B cell (primary cell): ENCODE measurements at regions not wholly inside any gene's neighbourhood (a gene's known extent, or its start where the extent isn't known, plus 50 kb on each side); places are given as distances from the start of the nearest gene placed in this dataset.

Experiments
- ATAC-seq: fragments of 200-7000 bp; cut with Tn5 transposase; one replicate; pipeline ENCODE4 v1.10.0; 2021; ENCODE audit warnings: low read depth, mild to moderate bottlenecking, moderate number of reproducible peaks, moderate library complexity
- CTCF ChIA-PET: fragments of 350-600 bp; sonication (Branson Sonifier 250); formaldehyde crosslinking; loops from one replicate; lab custom pipeline; 2021; ENCODE audit warnings: antibody characterized with exemption, inconsistent platforms; lab: Charles Lee
- POLR2A ChIA-PET: fragments of 350-600 bp; sonication (Branson Sonifier 250); formaldehyde crosslinking; loops from one replicate; lab custom pipeline; 2021; ENCODE audit warnings: antibody characterized with exemption; lab: Charles Lee
- DNase-seq: peaks from one replicate; pipeline ENCODE4 v3.0.0; 2013
- H2AFZ ChIP-seq: 2 replicates; pipeline ENCODE4 v1.6.1; 2012; ENCODE audit warnings: mild to moderate bottlenecking, low read depth, low read length; ENCODE audit not compliant: insufficient read depth, poor library complexity, severe bottlenecking
- H3K27ac ChIP-seq, 2 donors: 1 replicate in 1 of 2; 2 replicates in 1 of 2; pipeline ENCODE4 v1.5.1; 2012 to 2013; ENCODE audit warnings: low read length in 2 of 2, mild to moderate bottlenecking in 2 of 2, moderate library complexity in 1 of 2
- H3K27me3 ChIP-seq, 4 experiments: fragments of 200-600 bp in 1 of 4; sonication (generic) in 1 of 4; replicated peaks in 1 of 4; 1 replicate in 2 of 4; 2 replicates in 2 of 4; pipeline versions ENCODE4 v1.6.1 to v1.7.0; 2013 to 2016; ENCODE audit warnings: low read length in 3 of 4, mild to moderate bottlenecking in 2 of 4, mixed read lengths in 1 of 4, moderate library complexity in 1 of 4; ENCODE audit not compliant: insufficient read depth in 4 of 4, control insufficient read depth in 3 of 4; ENCODE audit errors: control extremely low read depth in 1 of 4
- H3K36me3 ChIP-seq, 2 experiments: replicated peaks in 1 of 2; 1 replicate in 1 of 2; 2 replicates in 1 of 2; pipeline versions ENCODE4 v1.6.1 to v1.7.1; 2013; ENCODE audit warnings: low read length in 1 of 2; ENCODE audit not compliant: insufficient read depth in 2 of 2, control insufficient read depth in 1 of 2; ENCODE audit errors: control extremely low read depth in 1 of 2, extremely low read depth in 1 of 2
- H3K4me1 ChIP-seq, 2 donors: fragments of 200-600 bp in 1 of 2; sonication (generic) in 1 of 2; 1 replicate in 1 of 2; 2 replicates in 1 of 2; pipeline versions ENCODE4 v1.5.1 to v1.6.1; 2013 to 2017; ENCODE audit warnings: low read length in 2 of 2; ENCODE audit not compliant: control insufficient read depth in 2 of 2, insufficient read depth in 2 of 2
- H3K4me2 ChIP-seq: replicated peaks from 2 replicates; pipeline ENCODE3; 2012; ENCODE audit warnings: mild to moderate bottlenecking, low read depth, low read length; ENCODE audit not compliant: poor library complexity, severe bottlenecking
- H3K4me3 ChIP-seq, 5 experiments: fragments of 200-600 bp in 1 of 5; sonication (generic) in 1 of 5; 1 replicate in 3 of 5; 2 replicates in 2 of 5; pipeline versions ENCODE4 v1.5.1 to v1.7.0; 2011 to 2016; ENCODE audit warnings: low read length in 4 of 5, mild to moderate bottlenecking in 4 of 5, low read depth in 2 of 5, control low read depth in 1 of 5, moderate library complexity in 1 of 5; ENCODE audit not compliant: insufficient read depth in 1 of 5; ENCODE audit errors: control extremely low read depth in 1 of 5, extremely low read depth in 1 of 5
- H3K79me2 ChIP-seq: fragments of 200-600 bp; sonication (generic); one replicate; pipeline ENCODE4 v1.6.0; 2016; ENCODE audit warnings: low read length; ENCODE audit not compliant: control insufficient read depth, insufficient read depth
- H3K9ac ChIP-seq: fragments of 200-600 bp; sonication (generic); 2 replicates; pipeline ENCODE4 v1.6.1; 2017; ENCODE audit warnings: mild to moderate bottlenecking, low read length, moderate library complexity
- H3K9me3 ChIP-seq, 3 donors: one replicate each; pipeline versions ENCODE4 v1.6.1 to v1.7.1; 2013; ENCODE audit warnings: low read length in 2 of 3; ENCODE audit not compliant: control insufficient read depth in 2 of 3, insufficient read depth in 1 of 3; ENCODE audit errors: control extremely low read depth in 1 of 3
- H4K20me1 ChIP-seq: 2 replicates; pipeline ENCODE4 v1.6.0; 2012; ENCODE audit warnings: mild to moderate bottlenecking, low read length; ENCODE audit not compliant: insufficient read depth, control insufficient read depth, poor library complexity, severe bottlenecking
- H3K27ac Mint-ChIP-seq: one replicate; pipeline ENCODE4 v1.8.0; 2021; ENCODE audit warnings: mixed read lengths
- H3K27me3 Mint-ChIP-seq: one replicate; pipeline ENCODE4 v1.8.0; 2021; ENCODE audit warnings: mixed read lengths
- H3K4me1 Mint-ChIP-seq: one replicate; pipeline ENCODE4 v1.8.0; 2021; ENCODE audit warnings: mixed read lengths
- H3K4me3 Mint-ChIP-seq: one replicate; pipeline ENCODE4 v1.8.0; 2021; ENCODE audit warnings: mixed read lengths
- H3K9me3 Mint-ChIP-seq: one replicate; pipeline ENCODE4 v1.8.0; 2022; ENCODE audit warnings: mixed read lengths; ENCODE audit not compliant: insufficient read depth
- EZH2 ChIP-seq: IDR thresholded peaks from 2 replicates; pipeline ENCODE4 v1.6.1; 2012; ENCODE audit warnings: borderline replicate concordance, low read depth, mild to moderate bottlenecking, moderate library complexity, low read length; ENCODE audit not compliant: insufficient read depth, poor library complexity, severe bottlenecking
- whole genome bisulfite sequencing: methylation state at CpG from one replicate; pipeline ENCODE4 v1.1.5; 2013; ENCODE audit warnings: missing lambda C conversion rate; ENCODE audit not compliant: insufficient coverage; 5-methylcytosine and 5-hydroxymethylcytosine counted together
- intact Hi-C: fragments of 100-400 bp; cut with micrococcal nuclease; formaldehyde crosslinking; loops from one replicate; pipeline ENCODE4 v1.10.0; 2022
- TF ChIP-seq, protein P1 (sequence below): fragments of 200-600 bp; IDR thresholded peaks from one replicate; pipeline ENCODE4 v1.8.0; 2022; ENCODE audit warnings: antibody characterized with exemption, mild to moderate bottlenecking

DNA sequence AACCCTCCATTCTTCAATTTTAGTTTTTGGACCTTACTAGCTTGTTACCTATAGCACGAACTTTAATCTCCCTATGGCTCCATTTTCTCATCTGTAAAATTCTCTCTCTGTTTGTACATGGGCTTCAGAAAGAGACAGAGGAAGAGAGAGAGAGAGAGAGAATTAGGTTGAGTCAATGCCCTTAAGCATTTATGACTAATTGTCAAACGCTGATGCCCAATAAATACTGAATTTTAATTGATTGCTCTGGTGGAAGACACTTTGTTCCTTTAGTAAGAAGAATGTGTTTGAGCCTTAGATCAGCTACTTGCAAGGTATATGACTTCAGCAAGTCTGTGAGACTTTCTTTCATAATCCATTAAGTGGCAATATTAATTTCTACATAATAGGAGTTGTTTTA is 743.1 kb upstream of the ADGRL4 start:
- H3K4me2 ChIP-seq = no peak overlapping the region
- no peak overlapping the region for H2AFZ ChIP-seq
- 100% methylated on average over 1 of the region's 2 CpGs for WGBS
- H3K9ac ChIP-seq = no peak overlapping the region
- ATAC-seq (no peak), DNase-seq (no peak)
- no peaks in the 10 kb centered on the region for H3K4me1 ChIP-seq
- H3K9me3 ChIP-seq = peaks cover 0 to 1% (median 0%) of the 10 kb centered on the region in 3 donors
- H3K4me3 Mint-ChIP-seq = no peak overlapping the region
- TF ChIP-seq, protein P1, sequence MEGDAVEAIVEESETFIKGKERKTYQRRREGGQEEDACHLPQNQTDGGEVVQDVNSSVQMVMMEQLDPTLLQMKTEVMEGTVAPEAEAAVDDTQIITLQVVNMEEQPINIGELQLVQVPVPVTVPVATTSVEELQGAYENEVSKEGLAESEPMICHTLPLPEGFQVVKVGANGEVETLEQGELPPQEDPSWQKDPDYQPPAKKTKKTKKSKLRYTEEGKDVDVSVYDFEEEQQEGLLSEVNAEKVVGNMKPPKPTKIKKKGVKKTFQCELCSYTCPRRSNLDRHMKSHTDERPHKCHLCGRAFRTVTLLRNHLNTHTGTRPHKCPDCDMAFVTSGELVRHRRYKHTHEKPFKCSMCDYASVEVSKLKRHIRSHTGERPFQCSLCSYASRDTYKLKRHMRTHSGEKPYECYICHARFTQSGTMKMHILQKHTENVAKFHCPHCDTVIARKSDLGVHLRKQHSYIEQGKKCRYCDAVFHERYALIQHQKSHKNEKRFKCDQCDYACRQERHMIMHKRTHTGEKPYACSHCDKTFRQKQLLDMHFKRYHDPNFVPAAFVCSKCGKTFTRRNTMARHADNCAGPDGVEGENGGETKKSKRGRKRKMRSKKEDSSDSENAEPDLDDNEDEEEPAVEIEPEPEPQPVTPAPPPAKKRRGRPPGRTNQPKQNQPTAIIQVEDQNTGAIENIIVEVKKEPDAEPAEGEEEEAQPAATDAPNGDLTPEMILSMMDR = no peak
- TF ChIP-seq EZH2 = no peak
- no peaks in the 10 kb centered on the region for H3K27me3 Mint-ChIP-seq
- H3K4me1 Mint-ChIP-seq = peaks cover 2% of the 10 kb centered on the region
- H4K20me1 ChIP-seq = no peaks in the 10 kb centered on the region
- no peak overlapping the region for H3K4me3 ChIP-seq
- no peaks in the 10 kb centered on the region for H3K36me3 ChIP-seq
- no peaks in the 10 kb centered on the region for H3K27me3 ChIP-seq
- H3K27ac ChIP-seq = no peak overlapping the region
- ChIA-PET POLR2A (no interaction called here), CTCF (no interaction called here)
- no peaks in the 10 kb centered on the region for H3K9me3 Mint-ChIP-seq
- intact Hi-C loops = no loop called here
- H3K27ac Mint-ChIP-seq = no peak overlapping the region
- H3K79me2 ChIP-seq = no peaks in the 10 kb centered on the region

DNA sequence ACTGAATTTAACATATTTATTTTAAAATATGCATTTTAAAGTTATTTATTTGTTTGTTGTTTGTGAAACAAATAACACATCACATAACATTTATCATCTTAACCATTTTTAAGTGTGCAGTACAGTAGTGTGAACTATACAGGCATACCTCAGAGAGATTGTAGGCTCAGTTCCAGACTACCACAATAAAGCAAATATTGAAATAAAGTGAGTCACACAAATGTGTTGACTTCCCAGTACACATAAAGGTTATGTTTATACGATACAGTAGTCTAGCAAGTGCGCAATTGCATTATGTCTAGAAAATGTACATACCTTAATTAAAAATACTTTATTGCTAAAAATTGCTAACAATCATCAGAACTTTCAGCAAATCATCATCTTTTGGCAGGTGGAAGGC is 739.4 kb upstream of the ADGRL4 start:
- no CpG with 5 or more reads among the region's 2 CpGs for WGBS
- H3K27ac Mint-ChIP-seq = no peak overlapping the region
- no peak overlapping the region for H3K4me3 ChIP-seq
- H2AFZ ChIP-seq = no peak overlapping the region
- no peak for TF ChIP-seq EZH2
- no peak overlapping the region for H3K4me3 Mint-ChIP-seq
- H3K27me3 ChIP-seq = no peaks in the 10 kb centered on the region
- H3K27ac ChIP-seq = no peak overlapping the region
- ChIA-PET CTCF (no interaction called here), POLR2A (no interaction called here)
- H3K27me3 Mint-ChIP-seq = no peaks in the 10 kb centered on the region
- no peaks in the 10 kb centered on the region for H3K9me3 Mint-ChIP-seq
- intact Hi-C loops = no loop called here
- no peaks in the 10 kb centered on the region for H4K20me1 ChIP-seq
- no peak overlapping the region for H3K4me2 ChIP-seq
- H3K9ac ChIP-seq = no peak overlapping the region
- ATAC-seq (no peak), DNase-seq (no peak)
- H3K9me3 ChIP-seq = peaks cover 0 to 2% (median 2%) of the 10 kb centered on the region in 3 donors
- H3K4me1 ChIP-seq = no peaks in the 10 kb centered on the region
- H3K79me2 ChIP-seq = no peaks in the 10 kb centered on the region
- H3K36me3 ChIP-seq = no peaks in the 10 kb centered on the region
- H3K4me1 Mint-ChIP-seq = peaks cover 9% of the 10 kb centered on the region
